KOPT-K1 (cell line): ENCODE measurements at regions not wholly inside any gene's neighbourhood (a gene's known extent, or its start where the extent isn't known, plus 50 kb on each side); places are given as distances from the start of the nearest gene placed in this dataset.

Experiments used
- H3K27ac ChIP-seq: fragments of 200-600 bp; sonication (generic); 2 replicates; pipeline ENCODE4 v1.5.1; 2016; ENCODE audit warnings: antibody characterized with exemption, mild to moderate bottlenecking, low read depth, low read length; ENCODE audit not compliant: poor library complexity, severe bottlenecking
- H3K36me3 ChIP-seq: fragments of 200-600 bp; sonication (generic); 2 replicates; pipeline ENCODE4 v1.5.1; 2017; ENCODE audit warnings: antibody characterized with exemption, mild to moderate bottlenecking, low read length, moderate library complexity; ENCODE audit not compliant: insufficient read depth
- H3K9me3 ChIP-seq: fragments of 200-600 bp; sonication (generic); 2 replicates; pipeline ENCODE4 v1.5.1; 2017; ENCODE audit warnings: antibody characterized with exemption, low read length, mild to moderate bottlenecking; ENCODE audit not compliant: insufficient read depth, poor library complexity, severe bottlenecking

DNA sequence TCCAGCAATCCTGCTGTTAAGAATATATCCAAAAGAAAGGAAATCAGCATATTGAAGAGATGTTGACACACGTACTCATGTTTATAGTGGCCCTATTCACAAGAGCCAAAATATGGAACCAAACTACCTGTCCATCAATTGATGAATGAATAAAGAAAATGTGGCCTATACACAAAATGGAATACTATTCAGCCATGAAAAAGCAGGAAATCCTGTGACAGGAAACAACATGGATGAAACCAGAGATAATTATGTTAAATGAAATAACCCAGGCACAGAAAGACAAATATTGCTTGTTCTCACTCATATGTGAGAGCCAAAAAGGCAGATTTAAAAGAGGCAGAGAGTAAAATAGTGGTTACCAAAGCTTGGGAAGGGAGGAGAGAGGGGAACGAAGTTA, 127.1 kb downstream of the KCNJ2 start:
- no peaks in the 10 kb centered on the region for H3K36me3 ChIP-seq
- no peak overlapping the region for H3K27ac ChIP-seq
- H3K9me3 ChIP-seq: no peaks in the 10 kb centered on the region

DNA sequence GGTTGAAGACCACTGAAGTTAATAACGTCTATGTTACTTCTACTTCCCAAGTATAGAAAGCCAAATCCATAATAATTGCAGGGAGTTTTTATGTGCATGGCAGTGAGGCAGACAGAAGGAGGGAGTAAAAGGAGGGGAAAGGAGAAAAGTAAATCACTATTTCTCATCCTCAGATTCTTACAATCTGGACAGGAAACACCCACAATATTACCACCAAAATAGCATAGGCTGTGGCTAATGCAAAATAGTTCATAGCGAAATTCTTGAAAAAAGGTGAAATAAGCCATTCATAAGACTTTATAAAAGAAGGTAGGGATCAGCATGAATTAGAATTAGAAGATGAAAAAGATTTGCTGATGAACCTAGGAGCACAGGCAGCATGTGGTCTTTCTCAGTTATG, 128.1 kb downstream of the KCNJ2 start:
- H3K36me3 ChIP-seq: no peaks in the 10 kb centered on the region
- no peaks in the 10 kb centered on the region for H3K9me3 ChIP-seq
- H3K27ac ChIP-seq: no peak overlapping the region

DNA sequence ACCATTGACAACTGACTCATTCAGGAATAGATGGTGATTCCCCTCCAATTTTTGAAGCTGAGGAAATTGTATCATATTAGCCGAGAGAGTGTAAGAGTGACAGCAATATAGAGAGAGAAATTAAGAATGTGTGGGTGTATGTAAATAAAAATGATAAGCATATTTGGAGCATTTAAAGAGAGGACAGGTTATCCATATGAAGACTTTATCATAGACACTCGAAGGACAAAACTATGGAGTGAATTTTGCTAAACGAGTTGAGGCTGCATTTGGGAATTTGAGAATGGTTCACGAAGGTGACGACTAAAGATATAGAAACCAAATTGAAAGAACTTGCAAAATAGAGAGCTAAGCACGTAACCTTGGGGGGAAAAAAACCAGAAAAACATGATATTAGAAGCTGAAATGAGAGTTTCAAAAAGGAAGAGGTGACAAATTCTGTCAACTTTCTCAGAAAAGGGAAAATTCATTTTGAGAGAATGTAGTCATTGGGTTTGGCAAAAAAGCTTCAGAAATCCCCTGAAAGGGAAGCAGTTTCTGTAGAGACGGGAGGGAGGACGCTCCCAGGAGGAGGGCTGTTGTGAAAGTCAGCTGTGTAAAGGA, 129.7 kb downstream of the KCNJ2 start:
- no peak overlapping the region for H3K27ac ChIP-seq
- H3K36me3 ChIP-seq: no peaks in the 10 kb centered on the region
- no peaks in the 10 kb centered on the region for H3K9me3 ChIP-seq

DNA sequence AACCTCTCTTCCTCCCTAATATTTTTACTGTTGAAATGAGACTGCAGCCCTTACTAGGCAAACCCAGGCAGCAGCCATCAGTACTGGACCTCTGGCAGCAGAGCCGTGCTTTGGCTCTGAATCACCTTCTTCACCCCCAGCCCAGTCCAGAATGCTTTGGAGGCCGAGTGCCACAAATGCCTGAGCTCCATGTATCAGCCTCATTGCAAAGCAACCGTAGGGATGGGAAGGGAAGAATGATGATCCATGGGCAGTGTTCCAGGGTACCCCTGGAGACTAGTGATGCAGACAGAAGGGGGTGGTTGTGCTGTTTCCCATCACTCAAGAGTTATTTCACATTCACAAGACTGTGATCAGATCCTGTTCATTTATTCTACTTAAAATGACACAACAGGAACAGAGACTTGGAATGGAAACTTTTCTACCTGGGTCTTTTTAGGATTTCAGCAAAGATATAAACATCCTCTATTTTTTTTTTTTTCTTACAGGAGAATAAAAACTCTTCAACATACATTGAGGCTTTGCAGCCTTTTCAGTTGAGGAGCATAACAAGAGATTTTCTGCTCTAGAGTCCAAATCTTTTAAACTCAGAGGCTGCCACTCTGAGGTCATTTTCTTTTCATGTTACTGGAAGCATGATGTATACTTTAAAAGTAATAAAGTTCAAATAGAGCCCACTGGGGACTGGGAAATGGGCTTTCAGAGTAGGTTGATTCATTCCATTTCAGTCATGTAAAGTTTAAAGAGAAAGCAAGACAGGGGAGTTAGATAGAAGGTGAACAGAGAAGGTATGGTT, 138.3 kb downstream of the KCNJ2 start:
- Histone ChIP-seq H3K36me3 (no peaks in the 10 kb centered on the region), H3K27ac (no peak overlapping the region), H3K9me3 (no peaks in the 10 kb centered on the region)

DNA sequence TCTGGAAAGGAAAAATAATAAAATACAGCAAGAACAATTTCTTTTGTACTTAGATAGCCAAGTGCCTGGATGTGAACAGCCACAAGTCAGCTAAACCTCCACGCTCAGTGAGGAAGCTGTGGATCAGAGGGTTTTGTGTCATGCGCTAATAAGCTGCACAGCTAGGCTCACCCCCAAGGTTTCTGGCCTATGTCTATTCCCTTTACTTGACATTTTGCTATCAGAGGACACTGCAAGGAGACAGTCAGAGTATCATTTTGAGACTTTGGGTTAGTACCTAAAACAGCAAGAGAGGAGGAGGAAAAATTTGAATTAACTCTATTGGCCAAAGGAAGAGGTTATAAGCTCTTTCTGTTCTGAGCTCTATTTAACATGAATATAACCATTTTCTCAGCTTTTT, 139.3 kb downstream of the KCNJ2 start:
- no peaks in the 10 kb centered on the region for H3K9me3 ChIP-seq
- no peak overlapping the region for H3K27ac ChIP-seq
- no peaks in the 10 kb centered on the region for H3K36me3 ChIP-seq

DNA sequence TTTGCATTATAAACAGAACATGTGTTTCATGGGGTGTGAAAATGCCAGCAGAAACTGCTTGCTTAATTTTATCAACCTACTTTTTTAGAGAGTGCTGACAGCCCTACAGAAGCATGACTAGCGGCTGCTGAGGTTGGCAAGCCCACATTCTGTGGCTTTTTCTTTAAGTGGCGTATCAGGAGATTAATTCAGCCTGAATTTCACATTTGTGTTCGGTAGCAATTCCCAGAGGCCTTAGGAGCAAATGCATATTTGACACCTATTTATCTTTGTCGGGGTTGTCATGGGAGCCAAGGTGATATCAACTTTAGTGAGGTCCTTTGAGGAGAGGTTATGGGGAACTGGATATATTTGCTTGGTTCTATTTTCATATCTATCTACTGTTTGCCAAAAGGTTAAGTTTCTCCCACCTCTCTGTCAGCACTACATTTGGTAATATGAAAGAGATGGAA, 140.9 kb downstream of the KCNJ2 start:
- no peaks in the 10 kb centered on the region for H3K36me3 ChIP-seq
- no peak overlapping the region for H3K27ac ChIP-seq
- H3K9me3 ChIP-seq: no peaks in the 10 kb centered on the region

DNA sequence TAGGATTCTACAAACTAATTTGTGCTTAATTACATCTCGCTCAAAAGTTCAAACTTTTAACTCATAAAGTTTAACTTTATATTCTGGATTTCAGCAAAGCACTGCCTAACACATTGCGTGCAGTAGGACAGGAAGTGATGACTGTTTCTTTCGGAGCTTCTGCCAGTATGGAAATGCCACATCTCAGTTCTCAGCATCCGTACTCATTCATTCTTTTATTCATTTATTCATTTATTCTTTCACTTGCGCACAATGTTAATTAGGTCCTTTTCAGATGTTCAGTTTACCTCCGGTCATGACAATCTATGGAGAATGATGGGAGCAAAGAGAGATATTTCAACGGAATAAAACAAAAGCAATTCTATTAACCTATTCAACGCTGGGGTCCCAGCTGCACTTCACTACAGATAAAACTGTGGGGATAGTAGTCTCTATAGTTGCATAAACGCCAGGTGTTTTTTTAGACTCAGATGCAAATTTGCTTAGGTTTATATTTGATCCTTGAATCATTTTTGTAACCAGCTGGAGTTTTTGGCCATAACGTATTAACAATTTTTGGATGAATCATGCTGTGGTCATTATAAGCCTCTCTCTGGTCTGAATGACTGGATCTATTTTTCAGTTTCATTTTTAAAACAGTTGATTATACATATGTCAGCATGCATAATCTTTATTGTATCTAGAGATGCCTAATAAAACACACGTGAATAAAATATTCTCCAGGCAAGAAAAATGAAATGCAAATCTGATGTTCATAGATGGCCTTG, 143.9 kb downstream of the KCNJ2 start:
- Histone ChIP-seq H3K36me3 (no peaks in the 10 kb centered on the region), H3K27ac (no peak overlapping the region), H3K9me3 (no peaks in the 10 kb centered on the region)

DNA sequence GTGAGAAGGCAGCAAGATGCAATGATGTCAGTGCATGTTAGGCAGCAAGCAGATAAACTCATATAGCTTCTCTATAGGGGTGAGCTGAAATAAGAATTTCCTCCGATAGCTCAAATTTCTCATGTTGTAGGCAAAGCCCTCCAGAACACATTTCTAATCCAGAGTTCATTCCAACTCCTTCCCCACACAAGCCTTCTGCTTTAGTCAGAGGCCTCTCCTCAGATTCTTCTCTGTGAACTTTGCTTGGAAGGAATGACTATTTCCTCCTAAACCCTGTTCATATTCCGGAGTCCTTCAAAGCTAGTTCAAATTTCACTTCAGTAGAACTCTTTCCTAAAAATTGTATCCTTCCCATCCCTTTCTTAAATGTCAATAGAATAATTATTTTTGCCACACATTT, 144.8 kb downstream of the KCNJ2 start:
- H3K9me3 ChIP-seq: no peaks in the 10 kb centered on the region
- H3K36me3 ChIP-seq: no peaks in the 10 kb centered on the region
- no peak overlapping the region for H3K27ac ChIP-seq

DNA sequence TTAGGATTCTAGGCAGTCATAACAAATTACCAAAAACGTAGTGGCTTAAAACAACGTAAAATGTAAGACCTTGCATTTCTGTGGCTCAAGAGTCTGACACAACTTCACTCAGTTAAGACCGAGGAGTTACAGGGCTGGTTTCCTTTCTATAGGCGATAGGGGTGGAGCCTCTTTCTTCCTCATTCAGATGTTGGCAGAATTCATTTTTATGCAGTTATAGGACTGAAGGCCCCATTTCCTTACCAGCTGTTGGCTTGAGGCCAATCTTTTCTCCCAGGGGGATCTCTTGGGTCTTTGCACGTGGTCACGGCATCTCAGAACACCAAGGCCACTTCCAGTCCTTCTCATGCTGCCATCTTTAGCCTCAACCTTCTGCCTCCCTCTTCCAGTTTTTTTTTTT, 145.2 kb downstream of the KCNJ2 start:
- Histone ChIP-seq H3K27ac (no peak overlapping the region), H3K36me3 (no peaks in the 10 kb centered on the region), H3K9me3 (no peaks in the 10 kb centered on the region)

DNA sequence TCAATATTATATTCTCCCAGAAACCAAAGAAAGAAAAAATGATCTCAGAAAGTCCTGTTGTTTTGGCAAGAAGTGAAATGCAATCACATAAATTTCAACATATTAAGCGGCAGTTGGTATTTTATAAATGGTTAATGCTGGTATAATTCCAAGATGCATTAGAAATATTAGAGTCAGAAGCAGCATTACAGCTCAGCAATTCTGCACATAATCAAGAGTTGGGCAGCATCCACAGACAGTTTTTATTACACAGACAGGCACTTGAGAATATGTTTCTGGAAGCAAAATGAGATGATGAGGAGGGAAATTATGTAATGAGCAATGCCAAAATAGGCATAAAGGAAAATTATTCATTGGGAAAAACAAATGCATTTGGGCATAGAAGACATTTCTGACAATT, 148.1 kb downstream of the KCNJ2 start:
- Histone ChIP-seq H3K27ac (no peak overlapping the region), H3K36me3 (no peaks in the 10 kb centered on the region), H3K9me3 (no peaks in the 10 kb centered on the region)

DNA sequence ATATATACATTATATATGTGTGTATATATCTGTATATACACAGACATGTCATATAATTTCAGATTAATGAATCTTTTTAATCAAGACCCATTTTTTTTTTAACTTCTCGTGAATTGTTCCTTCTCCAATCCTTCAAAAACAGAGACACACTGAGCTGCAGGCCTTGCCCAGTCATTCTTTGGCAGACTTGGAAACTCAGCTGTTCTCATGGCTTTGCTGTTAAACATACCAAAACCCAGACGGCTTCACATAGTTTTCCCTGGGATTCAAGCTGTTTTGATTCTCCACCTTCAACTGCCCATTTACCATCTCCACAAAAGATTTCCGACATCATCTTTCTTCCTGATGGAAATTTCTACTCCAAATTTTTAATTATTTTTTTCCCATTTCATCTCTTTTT, 148.7 kb downstream of the KCNJ2 start:
- no peak overlapping the region for H3K27ac ChIP-seq
- H3K9me3 ChIP-seq: no peaks in the 10 kb centered on the region
- no peaks in the 10 kb centered on the region for H3K36me3 ChIP-seq

DNA sequence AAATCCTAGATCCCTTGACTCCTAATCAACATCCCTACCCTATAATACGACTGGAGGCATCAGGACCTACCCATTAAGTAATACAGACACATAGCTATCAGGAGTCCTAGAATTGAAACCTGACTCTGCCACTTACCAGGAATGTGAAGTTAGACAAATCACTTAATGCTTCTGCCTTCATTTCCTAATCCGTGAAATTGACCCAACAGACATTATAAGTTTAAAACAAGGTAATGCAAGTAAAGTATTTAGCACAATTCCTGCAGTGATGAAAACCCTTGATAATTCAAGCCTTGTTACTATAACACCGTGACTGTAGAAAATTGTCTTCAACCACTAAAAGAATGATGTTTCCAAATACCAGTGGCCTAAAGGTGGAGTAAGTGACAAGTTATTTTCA, 150.2 kb downstream of the KCNJ2 start:
- Histone ChIP-seq H3K27ac (no peak overlapping the region), H3K36me3 (no peaks in the 10 kb centered on the region), H3K9me3 (no peaks in the 10 kb centered on the region)

DNA sequence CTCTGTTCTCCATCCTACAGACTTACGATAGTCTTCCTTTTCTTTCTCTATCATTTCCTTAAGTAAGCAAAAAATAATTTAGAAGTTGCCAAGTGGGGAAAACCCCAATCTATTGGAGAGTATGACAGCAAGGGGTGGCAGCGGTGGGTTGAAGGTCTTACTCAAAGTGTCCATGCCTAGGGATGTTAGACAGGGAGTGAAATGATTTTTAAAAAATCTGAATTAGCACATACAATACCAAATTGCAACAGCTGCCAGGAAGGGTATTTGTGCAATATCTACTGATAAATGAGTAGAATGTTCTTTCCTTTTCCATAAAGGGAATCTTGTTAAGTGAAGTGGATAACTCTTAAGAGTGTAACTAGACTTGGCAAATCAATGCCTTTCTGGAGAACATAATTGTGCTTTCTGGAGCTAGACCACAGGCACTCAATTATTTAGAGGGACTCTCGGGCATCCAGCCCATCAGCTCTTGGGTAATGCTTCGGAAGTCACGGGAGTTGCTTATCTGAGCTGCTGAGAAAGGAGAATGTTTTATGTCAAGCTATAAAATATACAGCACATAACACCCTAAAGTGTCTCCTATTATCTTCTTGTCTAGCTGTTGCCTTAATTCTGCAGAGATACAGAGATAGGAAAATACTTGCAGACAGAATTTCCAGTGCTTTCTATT, 151.5 kb downstream of the KCNJ2 start:
- H3K27ac ChIP-seq: no peak overlapping the region
- no peaks in the 10 kb centered on the region for H3K9me3 ChIP-seq
- H3K36me3 ChIP-seq: no peaks in the 10 kb centered on the region

DNA sequence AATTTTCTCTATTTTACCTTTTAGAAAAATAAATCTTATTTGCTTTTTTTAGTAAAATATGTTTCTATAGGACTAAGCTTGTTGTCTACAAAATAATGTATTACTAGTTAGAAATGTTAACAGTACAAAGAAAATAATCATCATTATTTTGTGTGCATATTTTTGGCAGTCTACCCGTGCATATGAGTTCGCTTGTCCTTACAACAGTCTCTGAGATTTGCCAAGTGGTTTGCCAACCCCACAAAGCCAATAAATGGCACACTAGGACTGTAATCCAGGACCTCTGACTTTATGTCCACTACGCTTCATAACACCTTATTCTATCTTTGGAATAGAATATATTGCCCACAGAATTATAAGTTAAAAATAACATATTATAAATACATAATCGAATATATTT, 152.0 kb downstream of the KCNJ2 start:
- Histone ChIP-seq H3K9me3 (no peaks in the 10 kb centered on the region), H3K36me3 (no peaks in the 10 kb centered on the region), H3K27ac (no peak overlapping the region)

DNA sequence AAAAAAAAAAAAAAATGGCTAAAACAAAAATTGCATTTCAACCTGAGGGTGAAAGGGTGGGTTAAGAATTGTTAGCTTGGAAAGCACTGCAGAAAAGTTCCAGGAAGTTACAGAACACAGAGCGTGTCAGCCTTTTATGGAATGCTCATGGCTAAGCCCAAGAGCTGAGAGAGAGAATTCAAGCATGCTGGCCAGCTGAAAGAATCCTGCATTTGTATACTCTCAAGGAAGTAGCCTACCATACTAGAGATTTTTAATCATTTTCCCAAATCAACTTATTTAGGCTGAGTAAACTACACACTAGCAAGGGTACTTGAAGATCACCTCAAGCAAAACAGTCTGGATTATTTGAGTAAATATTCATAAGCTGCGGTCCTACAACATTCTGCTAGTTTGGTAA, 153.9 kb downstream of the KCNJ2 start:
- Histone ChIP-seq H3K36me3 (no peaks in the 10 kb centered on the region), H3K9me3 (no peaks in the 10 kb centered on the region), H3K27ac (no peak overlapping the region)
